Stomach (tissue), 8 donors: ENCODE measurements at regions not wholly inside any gene's neighbourhood (a gene's known extent, or its start where the extent isn't known, plus 50 kb on each side); places are given as distances from the start of the nearest gene placed in this dataset.

Source experiments
- DNase-seq, 2 donors: peaks; one replicate each; pipeline versions ENCODE4 v3.0.0 to v3.0.0-alpha.2; 2013 to 2019
- H3K27ac ChIP-seq, 5 donors: fragments of 200-600 bp in 4 of 5; sonication (generic) in 4 of 5; one replicate each; pipeline ENCODE4 v1.5.1; 2013 to 2019; ENCODE audit warnings: mild to moderate bottlenecking in 1 of 5, moderate library complexity in 1 of 5
- H3K27me3 ChIP-seq, 3 donors: fragments of 200-600 bp; sonication (generic); one replicate each; pipeline ENCODE4 v1.5.1; 2017 to 2019; ENCODE audit warnings: mixed run types in 1 of 3
- H3K36me3 ChIP-seq, 4 donors: fragments of 200-600 bp; sonication (generic); 1 replicate in 3 of 4; 2 replicates in 1 of 4; pipeline ENCODE4 v1.5.1; 2016 to 2019
- H3K4me1 ChIP-seq, 4 donors: fragments of 200-600 bp; sonication (generic); one replicate each; pipeline ENCODE4 v1.5.1; 2016 to 2019
- H3K4me3 ChIP-seq, 4 donors: fragments of 200-600 bp; sonication (generic) in 3 of 4; one replicate each; pipeline ENCODE4 v1.5.1; 2016 to 2019; ENCODE audit warnings: mild to moderate bottlenecking in 1 of 4
- H3K9me3 ChIP-seq, 4 donors: fragments of 200-600 bp; sonication (generic); one replicate each; pipeline ENCODE4 v1.5.1; 2016 to 2019
- EP300 ChIP-seq: sonication (generic); formaldehyde crosslinking; IDR thresholded peaks from one replicate; pipeline ENCODE4 v1.6.1; 2017; ENCODE audit warnings: antibody characterized with exemption
- POLR2A ChIP-seq, 4 donors: fragments of 450-650 bp; IDR thresholded peaks; one replicate each; pipeline ENCODE4 v1.6.1; 2016; ENCODE audit warnings: antibody characterized with exemption in 4 of 4, control low read depth in 2 of 4, mild to moderate bottlenecking in 1 of 4, moderate library complexity in 1 of 4
- POLR2AphosphoS5 ChIP-seq, 3 donors: sonication (generic); formaldehyde crosslinking; IDR thresholded peaks; one replicate each; pipeline ENCODE4 v1.6.1; 2016; ENCODE audit warnings: antibody characterized with exemption in 3 of 3
- whole genome bisulfite sequencing, 5 donors: extraction: QIAGEN DNeasy Blood & Tissue Kit in 3 of 5; methylation state at CpG; one replicate each; pipeline versions ENCODE4 v1.1.5 to v1.1.7; 2013 to 2018; 5-methylcytosine and 5-hydroxymethylcytosine counted together
- intact Hi-C: fragments of 100-400 bp; cut with DNase I; formaldehyde crosslinking; loops from one replicate; pipeline ENCODE4 v1.15.1; 2023; ENCODE audit warnings: low total_unique reads
- TF ChIP-seq, protein P1 (sequence below), 7 experiments: fragments of 450-650 bp in 4 of 7; fragments of 200-600 bp in 3 of 7; sonication (generic) in 3 of 7; IDR thresholded peaks; one replicate each; pipeline ENCODE4 v1.5.1; 2016 to 2019; ENCODE audit warnings: antibody characterized with exemption in 7 of 7, control low read depth in 2 of 7, mild to moderate bottlenecking in 1 of 7
- donor health status: healthy with polysubstance abuse.
- donor health status: Bipolar disorder and iron deficiency.
- donor health status: healthy.

GRCh38 chr4:174434455-174434854, 87.8 kb downstream of the HPGD start:
- Histone ChIP-seq H3K36me3 (no peaks in the 10 kb centered on the region), H3K27ac (no peak overlapping the region), H3K4me1 (peaks cover 0 to 11% (median 0%) of the 10 kb centered on the region in 4 donors), H3K27me3 (no peaks in the 10 kb centered on the region), H3K9me3 (no peaks in the 10 kb centered on the region), H3K4me3 (no peak overlapping the region)
- intact Hi-C loops = no loop called here
- TF ChIP-seq, protein P1, sequence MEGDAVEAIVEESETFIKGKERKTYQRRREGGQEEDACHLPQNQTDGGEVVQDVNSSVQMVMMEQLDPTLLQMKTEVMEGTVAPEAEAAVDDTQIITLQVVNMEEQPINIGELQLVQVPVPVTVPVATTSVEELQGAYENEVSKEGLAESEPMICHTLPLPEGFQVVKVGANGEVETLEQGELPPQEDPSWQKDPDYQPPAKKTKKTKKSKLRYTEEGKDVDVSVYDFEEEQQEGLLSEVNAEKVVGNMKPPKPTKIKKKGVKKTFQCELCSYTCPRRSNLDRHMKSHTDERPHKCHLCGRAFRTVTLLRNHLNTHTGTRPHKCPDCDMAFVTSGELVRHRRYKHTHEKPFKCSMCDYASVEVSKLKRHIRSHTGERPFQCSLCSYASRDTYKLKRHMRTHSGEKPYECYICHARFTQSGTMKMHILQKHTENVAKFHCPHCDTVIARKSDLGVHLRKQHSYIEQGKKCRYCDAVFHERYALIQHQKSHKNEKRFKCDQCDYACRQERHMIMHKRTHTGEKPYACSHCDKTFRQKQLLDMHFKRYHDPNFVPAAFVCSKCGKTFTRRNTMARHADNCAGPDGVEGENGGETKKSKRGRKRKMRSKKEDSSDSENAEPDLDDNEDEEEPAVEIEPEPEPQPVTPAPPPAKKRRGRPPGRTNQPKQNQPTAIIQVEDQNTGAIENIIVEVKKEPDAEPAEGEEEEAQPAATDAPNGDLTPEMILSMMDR (IDR thresholded peaks at IDR 0.05) = no peak
- 90 to 96% (median 92%) methylated on average over 4 of the region's 4 CpGs for WGBS, 5 donors
- no peak for DNase-seq

- Histone ChIP-seq H3K36me3 (no peaks in the 10 kb centered on the region), H3K27me3 (no peaks in the 10 kb centered on the region), H3K4me3 (no peak overlapping the region), H3K9me3 (no peaks in the 10 kb centered on the region), H3K27ac (no peak overlapping the region), H3K4me1 (no peaks in the 10 kb centered on the region)
- no peak for DNase-seq
- 75 to 84% (median 78%) methylated on average over 4 of the region's 4 CpGs for WGBS, 5 donors
- intact Hi-C loops = no loop called here
- TF ChIP-seq POLR2A (IDR thresholded peaks at IDR 0.05) = no peak
- TF ChIP-seq EP300 = no peak
- TF ChIP-seq POLR2AphosphoS5 (IDR thresholded peaks at IDR 0.05) = no peak
- TF ChIP-seq, protein P1 (IDR thresholded peaks at IDR 0.05) = no peak
Observed at GRCh38 chr4:174430576-174430975, 91.7 kb downstream of the HPGD start.

DNA sequence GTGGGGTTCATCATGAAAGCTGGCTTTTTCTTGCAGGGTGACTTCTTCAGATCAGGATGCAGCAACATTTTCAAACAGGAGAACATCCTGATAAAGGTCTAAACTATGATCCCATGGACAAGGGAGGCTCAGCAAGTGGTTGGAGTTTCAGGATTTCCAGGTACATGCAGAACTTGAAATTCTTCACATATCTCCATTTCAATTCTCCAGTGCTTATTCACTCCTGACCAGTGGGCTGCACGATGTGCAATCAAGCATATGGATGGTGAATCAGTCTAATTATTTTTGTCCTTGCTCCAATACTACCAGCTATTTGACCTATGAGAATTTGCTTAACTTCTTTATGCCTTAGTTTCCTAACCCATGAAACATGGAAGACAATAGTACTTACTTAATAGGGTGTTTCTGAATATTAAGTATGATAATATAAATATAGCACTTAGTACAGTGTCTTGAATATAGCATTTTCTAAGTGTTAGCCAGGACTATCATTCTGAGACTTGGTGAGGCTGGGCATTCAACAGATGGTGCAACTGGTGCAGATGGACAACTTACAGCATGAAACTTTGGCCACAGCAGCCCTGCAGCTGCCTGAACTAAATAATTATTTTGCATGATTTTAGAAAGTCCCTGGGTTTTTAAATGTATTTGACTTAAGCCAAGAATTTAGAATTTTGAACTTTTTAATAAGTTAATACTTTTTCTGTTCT, 92.4 kb downstream of the HPGD start:
- Histone ChIP-seq H3K4me3 (no peak overlapping the region), H3K27me3 (no peaks in the 10 kb centered on the region), H3K9me3 (no peaks in the 10 kb centered on the region), H3K36me3 (no peaks in the 10 kb centered on the region), H3K27ac (no peak overlapping the region), H3K4me1 (no peaks in the 10 kb centered on the region)
- 80 to 92% (median 90%) methylated on average over 1 of the region's 1 CpG for whole genome bisulfite sequencing, 5 donors
- intact Hi-C loops = no loop called here
- no peak for DNase-seq
- no peak for TF ChIP-seq POLR2AphosphoS5 (IDR thresholded peaks at IDR 0.05)
- TF ChIP-seq, protein P1 (IDR thresholded peaks at IDR 0.05) = no peak
- TF ChIP-seq POLR2A (IDR thresholded peaks at IDR 0.05) = no peak
- TF ChIP-seq EP300 = no peak

GRCh38 chr4:174427571-174428140, 94.6 kb downstream of the HPGD start:
- Histone ChIP-seq H3K9me3 (no peaks in the 10 kb centered on the region), H3K36me3 (no peaks in the 10 kb centered on the region), H3K4me3 (no peak overlapping the region), H3K4me1 (peaks cover 0 to 17% (median 8%) of the 10 kb centered on the region in 4 donors), H3K27me3 (no peaks in the 10 kb centered on the region), H3K27ac (no peak overlapping the region)
- intact Hi-C loops = no loop called here
- TF ChIP-seq POLR2A (IDR thresholded peaks at IDR 0.05) = no peak
- DNase-seq = no peak
- 77 to 83% (median 81%) methylated on average over 4 of the region's 4 CpGs for WGBS, 5 donors

DNA sequence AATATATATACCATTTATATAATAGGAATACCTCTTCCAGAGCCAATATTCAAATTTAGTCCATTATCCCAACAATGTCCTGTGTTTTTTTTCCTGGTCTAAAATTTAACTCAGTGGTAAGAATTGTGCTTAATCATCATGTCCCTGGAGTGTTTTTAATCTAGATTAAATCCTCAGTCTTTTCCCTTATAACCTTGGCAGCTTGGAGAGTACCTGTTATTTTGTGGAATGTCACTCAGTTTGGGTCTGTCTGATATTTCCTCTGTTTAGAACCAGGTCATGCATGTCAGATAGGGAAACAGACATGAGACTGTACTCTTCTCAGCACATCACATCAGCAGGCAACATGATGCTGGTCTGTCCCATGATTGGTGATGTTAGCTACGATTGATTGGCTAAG, 96.6 kb downstream of the HPGD start:
- 84 to 96% (median 95%) methylated on average over 1 of the region's 1 CpG for WGBS, 5 donors
- Histone ChIP-seq H3K4me1 (peaks cover 0 to 19% (median 8%) of the 10 kb centered on the region in 4 donors), H3K9me3 (no peaks in the 10 kb centered on the region), H3K36me3 (no peaks in the 10 kb centered on the region), H3K4me3 (no peak overlapping the region), H3K27ac (no peak overlapping the region), H3K27me3 (no peaks in the 10 kb centered on the region)
- no peak for DNase-seq
- intact Hi-C loops = no loop called here
- TF ChIP-seq, protein P1 (IDR thresholded peaks at IDR 0.05) = no peak
- TF ChIP-seq POLR2A (IDR thresholded peaks at IDR 0.05) (no peak), POLR2AphosphoS5 (IDR thresholded peaks at IDR 0.05) (no peak), EP300 (no peak)
